Kidney glomerular epithelial cell (primary cell): ENCODE measurements at regions not wholly inside any gene's neighbourhood (a gene's known extent, or its start where the extent isn't known, plus 50 kb on each side); places are given as distances from the start of the nearest gene placed in this dataset.

Experiments used
- DNase-seq: peaks from one replicate; lab custom pipeline; 2025; lab: John Stamatoyannopoulos, UW

DNA sequence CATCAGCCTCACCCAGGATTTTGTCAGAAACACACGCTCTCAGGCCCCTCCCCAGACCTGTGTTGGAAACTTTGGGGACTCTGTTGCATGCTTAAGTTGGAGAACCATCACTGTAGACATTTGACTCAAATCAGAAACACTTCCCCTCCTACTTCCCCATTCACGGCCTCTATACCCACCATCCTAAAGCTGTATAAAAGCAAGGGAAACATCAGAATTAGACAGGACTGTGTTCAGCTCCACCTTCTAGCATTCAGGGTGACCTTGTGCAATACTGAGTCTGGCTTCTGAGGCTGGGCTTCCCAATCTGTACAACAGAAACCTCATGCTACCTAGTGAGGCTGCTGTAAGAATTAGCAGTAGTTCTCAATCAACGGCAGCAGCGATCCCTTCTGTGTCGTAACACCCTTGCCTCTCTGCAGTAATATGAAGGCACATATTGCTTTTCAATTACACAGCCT is 252.3 kb downstream of the LY86 start:
- no peak for DNase-seq

DNA sequence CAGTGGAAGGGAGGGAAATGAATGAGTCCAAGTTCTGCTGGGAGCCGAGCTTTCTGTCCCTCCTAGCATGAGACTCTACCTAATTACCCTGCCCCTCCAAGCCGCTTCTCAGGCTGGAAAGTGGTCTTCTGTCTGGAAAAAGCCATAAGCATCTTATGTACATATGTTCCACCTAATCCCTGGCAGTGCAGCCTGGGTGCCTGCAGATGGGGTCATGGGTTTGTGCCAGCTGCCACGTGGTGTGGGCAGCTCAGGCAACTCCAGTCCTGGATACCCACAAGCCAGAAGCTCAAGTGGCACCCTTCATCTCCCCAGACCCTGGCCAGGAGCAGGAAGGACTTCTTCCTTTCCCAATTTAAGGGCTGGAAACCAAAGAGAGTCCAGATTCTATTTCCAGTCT is 253.1 kb downstream of the LY86 start:
- DNase-seq, result no peak

DNA sequence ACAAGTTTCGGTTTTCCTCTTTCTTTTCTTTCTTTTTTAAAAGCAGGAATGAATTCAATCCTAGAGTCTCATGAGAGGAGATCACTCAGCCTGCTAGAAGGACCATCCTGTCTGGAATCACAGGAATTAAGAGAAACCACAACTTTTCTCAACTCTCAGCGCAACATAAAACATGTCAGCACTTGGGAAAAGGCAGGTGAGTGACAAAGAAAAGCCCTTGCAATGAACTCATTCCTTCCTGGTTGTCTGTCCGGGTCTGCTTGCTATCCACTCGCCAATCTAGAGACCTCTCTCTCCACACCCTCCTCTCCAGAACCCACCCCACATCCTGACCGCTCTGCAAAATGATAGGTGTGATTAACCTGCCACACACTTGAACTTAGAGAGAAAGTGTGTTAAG is 253.8 kb downstream of the LY86 start:
- DNase-seq, result no peak

DNA sequence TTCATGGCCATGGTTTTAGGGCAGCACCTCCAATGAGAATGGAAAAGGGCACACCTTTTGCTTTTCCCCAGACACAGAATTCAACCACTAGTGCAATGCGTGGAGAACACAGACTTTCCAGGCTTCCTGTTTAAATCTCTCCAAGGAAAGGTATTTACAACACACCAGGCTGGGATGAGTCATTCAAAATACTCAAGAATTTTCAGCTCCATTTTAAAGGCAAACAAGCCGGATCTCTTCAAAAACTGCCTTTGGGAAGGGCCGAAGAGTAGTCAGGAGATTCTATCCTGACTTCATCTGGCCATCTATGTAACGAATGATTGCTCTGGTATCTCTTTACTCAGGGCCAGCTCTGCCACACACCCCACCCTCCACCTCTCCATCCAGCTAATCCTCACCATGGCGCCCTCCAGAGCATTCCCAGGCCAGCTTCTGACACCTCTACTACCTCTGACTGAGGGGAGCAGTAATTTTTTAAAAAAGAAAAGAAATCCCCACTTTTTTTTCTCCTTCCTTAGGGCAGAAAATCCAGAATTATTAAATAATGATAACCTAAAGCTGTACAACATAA is 254.6 kb downstream of the LY86 start:
- DNase-seq, result peak; percentile 14

DNA sequence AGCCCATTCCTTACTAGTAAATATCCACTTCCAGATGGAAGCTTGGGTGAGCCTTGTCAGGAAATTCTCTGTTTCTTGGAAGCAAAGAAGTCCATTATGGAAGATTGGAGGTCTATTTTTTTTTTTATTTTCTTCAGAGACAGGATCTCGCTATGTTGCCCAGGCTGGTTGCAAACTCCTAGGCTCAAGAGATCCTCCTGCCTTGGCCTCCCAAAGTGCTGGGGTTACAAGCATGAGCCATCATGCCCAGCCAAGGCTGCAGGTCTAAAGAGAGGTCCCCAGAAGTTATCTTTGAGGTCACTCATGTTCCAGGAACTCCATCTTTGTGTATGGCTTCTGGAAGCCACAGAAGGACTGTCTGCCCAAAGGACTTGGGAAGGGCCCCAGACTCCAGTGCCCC is 255.3 kb downstream of the LY86 start:
- no peak for DNase-seq

DNA sequence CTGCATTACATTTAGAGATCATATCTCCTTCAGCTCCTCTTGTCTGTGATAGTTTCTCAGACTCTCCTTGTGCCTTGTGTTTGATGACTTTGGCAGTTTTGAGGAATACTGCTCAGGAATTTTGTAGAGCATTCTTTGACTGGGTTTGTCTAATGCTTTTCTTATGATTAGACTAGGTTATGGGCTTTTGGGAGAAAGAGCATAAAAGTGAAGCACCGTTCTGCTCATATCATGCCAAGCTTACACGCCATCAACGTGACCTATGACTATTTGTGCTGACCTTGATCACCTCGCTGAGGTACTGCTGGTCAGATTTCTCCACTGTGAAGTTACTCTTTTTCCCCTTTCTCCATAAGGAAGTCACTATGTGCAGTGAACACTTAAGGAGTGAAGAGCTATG is 256.0 kb downstream of the LY86 start:
- no peak for DNase-seq

DNA sequence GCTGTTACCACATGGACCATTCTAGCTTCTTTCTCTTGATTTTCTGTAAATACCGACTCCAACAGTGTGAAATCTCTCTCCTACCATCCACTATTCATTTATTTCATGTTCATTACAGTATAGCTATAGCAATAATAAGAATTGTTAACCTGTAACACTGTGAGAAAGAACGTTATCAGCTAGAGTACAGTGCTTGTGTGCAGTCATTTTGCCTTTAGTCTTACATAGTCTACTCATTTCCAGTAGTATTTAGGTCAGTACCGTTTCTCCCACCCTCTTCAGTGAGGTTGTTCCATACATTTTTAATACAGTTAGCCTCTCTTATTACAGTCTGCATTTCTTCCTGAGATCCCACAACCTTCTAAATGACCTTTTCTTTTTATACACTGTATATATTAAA is 257.1 kb downstream of the LY86 start:
- DNase-seq, result no peak

DNA sequence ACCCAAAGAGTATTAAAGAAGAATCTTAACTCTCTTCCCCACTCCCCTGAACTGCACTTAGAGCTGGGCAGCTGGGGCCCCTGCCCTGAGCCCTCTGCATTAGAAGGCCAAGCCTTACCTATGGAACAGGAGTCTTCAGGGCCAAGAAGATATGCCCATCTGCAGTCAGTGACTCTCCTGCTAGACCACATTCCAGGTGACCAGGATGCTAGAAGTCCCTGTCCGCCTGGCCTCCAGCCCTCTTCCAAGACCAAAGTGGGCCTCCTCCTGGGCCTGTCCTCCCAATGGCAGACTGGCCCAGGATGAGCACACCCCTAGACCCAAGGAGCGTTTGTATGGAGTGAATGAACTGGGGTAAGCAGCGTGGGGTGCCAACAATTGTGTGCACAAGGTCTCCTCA is 259.1 kb downstream of the LY86 start:
- DNase-seq, result no peak

DNA sequence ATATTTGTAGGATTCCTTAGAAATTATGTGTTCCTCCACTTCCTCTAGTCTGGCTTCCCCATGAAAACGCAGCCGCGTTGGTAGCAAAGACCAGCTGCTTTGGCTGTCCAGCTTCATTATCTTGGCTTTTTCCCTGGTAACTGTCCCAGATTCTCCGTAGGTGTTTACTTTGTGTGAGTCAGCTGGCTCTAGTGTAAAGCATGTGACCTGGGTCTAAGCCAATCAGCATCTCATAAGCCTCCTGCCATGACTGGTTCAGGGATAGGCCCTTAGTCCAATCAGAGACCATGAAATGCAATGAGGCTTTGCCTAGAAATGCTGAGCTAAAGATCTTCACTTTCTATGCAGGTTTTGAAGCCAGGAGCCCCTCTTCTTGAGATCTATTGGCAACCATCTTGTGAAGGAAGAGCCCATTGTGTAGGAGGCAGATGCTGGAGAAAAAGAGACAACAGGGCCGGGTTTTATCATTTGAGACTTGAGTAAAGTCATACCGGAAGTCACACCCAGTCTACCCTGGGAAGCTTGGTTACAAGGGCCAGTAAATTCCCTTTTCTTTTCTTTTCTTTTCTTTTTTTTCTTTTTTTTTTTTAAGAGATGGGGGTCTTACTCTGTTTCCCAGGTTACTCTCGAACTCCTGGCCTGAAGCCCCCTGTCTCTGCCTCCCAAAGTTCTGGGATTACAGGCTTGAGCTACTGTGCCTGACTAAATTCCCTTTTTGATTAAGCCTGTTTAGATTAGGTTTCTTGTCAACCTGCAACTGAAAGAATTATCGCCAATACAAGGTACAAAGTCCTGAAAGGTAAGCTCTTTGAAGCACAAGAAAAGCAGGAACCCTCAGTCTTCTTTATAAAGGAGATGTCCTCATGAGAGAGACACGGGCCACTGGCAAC is 256.5 kb upstream of the RREB1 start:
- peak; percentile 96 for DNase-seq

DNA sequence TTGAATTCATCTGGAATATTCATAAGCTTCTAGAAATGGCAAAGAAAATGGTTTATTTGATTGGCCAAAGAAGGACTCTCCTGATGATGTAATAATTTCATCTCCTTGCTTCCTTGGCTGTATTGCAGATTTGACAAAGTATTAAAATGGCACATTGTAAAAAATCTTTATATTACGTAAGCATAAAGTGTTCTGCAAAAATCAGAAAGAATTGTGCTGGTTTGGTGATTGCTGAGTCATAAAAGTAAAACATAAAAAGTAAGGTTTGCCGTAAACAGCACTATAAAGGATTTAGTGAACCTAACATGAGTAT is 255.9 kb upstream of the RREB1 start:
- no peak for DNase-seq

DNA sequence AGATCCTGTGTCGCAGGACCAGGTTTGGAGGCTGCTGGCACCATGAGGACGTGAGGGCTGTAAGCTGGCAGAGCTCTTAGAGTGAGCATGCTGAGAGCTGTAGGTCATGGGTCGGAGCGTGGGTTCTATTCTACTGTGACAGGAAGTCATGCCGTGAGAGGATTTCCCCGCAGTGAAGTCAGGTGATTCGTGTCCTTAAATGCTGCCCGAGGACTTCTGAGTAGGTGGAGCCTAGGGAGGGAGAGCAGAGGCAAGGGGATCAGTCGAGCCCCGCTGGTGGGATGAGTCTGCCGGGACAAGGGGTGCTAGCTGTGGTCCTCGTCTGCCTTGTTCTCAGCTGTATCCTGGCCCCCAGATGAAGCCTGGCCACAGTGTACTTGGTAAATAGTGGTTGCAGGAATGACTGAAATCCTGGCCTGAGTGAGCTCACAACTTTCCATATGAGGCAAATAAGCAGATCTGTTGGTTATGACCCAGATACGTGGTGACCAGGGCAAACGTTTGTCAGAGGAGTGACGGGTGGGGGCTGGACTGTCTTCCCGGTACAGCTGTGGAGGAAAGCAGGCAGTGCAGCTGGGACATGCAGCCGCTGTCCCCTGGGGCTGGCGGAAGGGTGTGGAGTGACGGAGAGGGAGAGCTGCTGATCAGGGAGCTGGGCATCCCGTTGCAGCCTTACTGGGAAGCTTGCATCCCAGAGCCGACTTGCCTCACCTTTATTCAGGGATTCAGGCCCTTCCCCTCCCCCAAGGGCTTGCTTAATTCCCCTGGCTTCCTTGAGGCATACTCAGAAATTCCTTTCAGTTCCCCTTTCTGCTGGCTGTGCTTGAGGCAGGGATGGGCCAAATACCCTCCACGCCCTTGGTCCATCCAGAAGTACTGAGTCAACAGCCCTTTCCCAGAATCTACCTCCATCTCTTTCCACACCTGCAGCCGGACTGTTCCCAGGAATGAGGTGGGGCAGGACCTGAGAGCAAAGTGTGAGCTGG is 250.9 kb upstream of the RREB1 start:
- DNase-seq, result no peak

DNA sequence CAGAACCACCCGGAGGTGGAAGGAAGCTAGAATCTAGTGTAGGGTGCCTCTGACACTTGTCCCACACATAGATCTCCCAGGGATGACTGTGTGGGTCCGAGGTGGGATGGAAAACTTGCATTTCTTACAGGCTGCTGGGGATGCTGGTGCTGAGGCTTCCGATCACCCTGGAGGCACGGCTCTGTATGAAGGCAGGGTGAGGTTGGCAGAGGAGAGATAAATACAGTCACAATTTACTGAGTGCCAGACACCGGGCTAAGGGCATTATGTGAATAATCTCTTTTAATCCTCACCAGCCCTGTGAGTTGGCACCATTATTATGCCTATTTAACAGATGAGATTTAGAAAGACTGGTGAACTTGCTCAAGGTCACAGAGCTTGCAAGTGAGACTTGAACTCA is 250.2 kb upstream of the RREB1 start:
- DNase-seq, result no peak

DNA sequence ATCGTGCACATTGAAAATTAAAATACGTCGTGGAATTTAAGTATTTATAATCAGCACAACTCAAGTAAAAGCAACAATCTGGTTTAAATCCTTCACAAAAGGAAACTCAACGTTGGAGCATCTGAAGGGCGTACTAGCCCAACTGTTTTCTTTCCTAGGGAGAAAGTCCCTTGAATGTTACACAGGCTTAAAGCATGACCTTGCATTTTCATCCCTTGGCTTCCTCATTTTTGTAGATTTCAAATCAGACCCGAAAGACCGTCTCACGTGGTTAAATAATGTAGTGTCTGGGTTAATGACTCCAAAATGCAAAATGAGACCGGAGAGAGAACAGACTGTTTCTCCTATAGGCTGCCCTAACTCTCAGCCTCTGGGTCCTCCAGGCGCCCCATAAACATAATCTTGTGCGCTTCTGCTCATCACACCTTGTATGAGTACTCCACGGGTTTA is 249.2 kb upstream of the RREB1 start:
- DNase-seq, result no peak

DNA sequence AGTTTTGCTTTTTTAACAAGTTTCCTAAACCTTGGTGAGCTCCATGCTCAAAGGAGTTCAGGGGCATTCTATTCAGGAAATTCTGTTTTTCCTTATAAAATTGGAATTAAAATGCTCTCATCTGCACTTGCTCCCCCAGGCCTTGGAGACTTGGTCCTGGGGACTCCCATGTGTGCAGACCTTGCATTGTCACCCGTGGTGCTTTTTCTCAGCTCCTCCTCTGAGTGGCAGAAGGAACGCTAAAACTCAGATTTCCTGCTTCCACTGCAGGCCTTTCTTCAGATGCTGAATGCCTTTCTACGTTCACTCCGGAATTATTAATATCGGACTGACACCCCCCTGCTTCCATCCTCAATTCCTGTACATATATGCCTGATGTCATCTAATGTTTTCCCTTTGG is 248.7 kb upstream of the RREB1 start:
- no peak for DNase-seq

DNA sequence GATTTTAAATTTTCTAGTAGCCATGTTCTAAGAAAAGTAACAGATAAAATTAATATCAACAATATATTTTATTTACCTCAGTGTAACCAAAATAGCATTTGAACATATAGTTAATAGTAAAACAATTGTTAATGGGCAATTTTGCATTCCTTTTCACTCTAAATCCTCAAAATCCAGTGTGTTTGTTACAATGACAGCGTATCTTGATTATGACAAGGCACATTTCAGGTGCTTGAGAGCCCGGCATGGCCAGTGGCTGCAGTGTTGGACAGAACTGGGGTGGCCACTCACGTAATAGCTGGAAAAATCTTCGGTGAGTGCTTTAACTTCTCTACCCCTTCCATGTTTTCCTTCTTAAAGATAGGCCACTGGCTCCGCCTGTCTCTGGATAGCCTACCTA is 248.0 kb upstream of the RREB1 start:
- no peak for DNase-seq

DNA sequence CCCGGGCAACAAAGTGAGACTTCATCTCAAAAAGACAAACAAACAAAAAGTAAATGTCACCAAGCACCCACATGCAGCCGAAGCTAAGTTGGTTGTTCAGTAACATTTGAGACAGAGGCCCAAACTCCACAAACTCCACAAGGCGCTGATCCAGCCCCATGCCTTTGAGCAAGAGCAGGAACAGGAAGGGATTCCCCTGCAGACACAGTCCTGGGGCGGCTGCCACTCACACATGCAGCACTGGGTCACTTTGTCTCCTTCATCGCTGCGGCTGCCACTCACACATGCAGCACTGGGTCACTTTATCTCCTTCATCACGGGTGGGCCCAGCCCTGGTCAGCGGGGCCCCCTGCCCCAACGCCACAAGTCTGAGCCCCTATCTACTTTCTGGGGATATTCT is 246.9 kb upstream of the RREB1 start:
- DNase-seq, result no peak

DNA sequence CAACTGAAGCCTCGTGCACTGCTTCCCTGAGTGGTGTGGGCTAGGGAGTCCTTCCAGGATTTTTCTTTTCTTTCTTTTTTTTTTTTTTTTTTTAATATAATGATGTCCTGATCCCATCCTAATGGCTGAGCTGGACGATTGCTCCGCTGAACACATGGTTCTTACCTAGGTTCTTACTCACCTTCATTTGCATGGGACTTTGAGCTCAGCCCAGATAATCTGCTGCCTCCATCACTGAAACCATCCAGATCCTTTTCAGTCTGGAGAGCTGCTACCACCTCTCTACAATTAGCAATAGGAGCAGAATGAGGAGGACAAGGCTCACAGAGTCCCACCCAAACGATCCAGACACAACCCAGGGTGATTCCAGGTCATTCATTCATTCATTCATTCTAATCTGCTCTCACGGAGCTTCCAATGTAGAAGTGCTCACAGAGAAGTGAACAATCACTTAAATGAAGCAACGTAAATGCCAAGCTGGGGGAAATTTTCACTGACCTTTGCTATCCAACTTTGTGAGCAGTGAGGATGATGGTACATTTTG is 246.3 kb upstream of the RREB1 start:
- DNase-seq, result no peak

DNA sequence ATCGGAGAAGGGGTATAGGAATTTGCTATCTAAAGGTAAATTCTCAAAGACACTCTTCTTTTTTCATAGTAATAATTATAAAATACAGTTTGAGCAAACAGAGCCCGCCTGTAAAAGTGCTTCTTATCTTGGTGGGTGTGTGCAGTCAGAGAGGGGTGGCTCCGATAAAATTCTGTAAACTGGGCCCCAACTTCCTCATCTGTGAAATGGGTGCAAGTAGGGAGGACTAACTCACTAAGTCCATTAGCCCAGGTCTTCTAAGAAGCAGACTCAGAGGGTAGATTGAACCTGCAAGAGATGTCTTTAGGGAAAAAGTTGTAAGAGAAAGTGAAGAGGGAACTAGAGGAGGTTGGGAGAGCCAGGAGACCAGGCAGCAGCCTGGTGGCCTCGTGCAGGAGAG is 245.8 kb upstream of the RREB1 start:
- DNase-seq, result no peak

DNA sequence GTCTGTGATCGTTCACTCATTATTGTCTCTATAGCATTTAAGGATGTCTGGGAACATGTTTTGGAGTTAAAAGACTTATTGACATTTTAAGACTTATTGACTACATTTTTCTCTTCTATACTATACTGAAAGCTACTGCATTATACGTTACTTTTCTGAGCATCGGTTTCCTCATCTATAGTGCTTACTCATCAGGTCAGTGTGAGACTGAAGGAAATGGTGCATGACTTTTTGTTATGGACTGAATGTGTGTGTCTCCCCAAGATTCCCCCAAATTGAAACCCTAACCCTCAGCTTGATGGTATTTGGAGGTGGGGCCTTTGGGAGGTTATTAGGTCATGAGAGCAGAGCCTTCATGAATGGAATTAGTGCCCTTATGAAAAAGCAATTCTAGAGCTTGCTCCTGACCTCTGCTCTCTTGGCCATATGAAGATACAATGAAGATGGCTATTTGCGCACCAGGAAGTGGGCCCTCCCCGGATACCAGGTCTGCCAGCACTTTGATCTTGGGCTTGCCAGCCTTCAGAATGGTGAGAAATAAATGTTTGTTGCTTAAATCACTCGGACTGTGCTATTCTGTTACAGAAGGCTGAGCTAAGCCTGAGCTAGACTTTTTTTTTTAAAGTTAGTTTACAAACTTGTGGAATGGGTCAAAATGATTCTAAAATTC is 243.7 kb upstream of the RREB1 start:
- no peak for DNase-seq

DNA sequence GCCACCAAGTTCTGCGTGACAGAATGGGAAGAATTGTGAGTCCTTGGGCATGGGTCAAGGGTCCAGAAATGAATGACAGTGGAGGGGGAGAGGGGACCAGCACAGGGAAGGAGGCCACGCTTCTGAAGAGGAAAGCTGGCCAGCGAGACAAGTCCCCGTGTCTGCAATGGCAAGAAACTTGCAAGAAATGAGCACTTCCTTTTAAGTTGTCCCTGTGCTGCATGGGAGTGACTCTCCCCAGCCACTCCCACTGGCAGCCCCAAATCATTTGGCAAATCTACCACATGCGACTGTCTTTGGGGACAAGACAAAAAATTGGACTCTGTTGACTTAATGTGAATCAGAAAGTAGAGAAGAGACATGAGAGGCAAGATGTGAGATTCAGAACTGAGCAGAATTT is 242.2 kb upstream of the RREB1 start:
- no peak for DNase-seq

DNA sequence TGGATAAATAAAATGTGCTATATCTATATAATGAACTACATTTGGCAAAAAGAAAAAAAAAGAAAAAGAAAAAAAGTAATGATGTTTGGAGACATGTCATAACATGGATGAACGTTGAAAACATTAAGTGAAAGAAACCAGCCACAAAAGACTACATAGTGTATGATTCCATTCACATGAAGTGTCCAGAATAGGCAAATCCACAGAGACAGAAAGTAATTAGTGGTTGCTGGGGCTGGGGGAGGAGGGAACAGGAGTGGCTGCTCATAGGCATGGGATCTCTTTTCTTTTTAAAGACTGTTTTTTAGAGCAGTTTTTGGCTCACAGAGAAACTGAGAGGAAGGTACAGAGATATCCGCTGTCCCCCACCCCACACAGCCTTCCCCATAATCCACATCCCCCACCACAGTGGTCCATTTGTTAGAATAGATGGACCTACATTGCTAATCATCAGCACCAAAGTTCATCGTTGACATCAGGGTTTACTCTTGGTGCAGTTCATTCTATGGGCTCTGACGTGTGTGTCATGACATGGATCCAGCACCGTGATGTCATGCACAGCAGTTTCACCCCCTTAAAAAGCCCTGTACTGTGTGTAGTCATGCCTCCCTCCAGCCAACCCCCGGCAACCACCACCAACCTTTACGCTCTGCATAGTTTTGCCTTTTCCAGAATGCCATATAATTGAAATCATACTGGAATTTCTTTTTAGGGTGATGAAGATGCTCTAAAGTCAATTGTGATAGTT is 240.9 kb upstream of the RREB1 start:
- no peak for DNase-seq
